ENCODE measurements at regions not wholly inside any gene's neighbourhood (a gene's known extent, or its start where the extent isn't known, plus 50 kb on each side); places are given as distances from the start of the nearest gene placed in this dataset.

- TF ChIP-seq POLR2AphosphoS5 (IDR thresholded peaks at IDR 0.05; ENCODE audit: low read depth, low read length) (no peak), SIN3A (IDR thresholded peaks at IDR 0.05; ENCODE audit: borderline replicate concordance, insufficient read depth, low read length) (peak; percentile 52; the same call in 1 of the 2 replicates), TAF1 (IDR thresholded peaks at IDR 0.05; ENCODE audit: borderline replicate concordance, insufficient read depth, low read length) (no peak)
- TF ChIP-seq, protein P1, sequence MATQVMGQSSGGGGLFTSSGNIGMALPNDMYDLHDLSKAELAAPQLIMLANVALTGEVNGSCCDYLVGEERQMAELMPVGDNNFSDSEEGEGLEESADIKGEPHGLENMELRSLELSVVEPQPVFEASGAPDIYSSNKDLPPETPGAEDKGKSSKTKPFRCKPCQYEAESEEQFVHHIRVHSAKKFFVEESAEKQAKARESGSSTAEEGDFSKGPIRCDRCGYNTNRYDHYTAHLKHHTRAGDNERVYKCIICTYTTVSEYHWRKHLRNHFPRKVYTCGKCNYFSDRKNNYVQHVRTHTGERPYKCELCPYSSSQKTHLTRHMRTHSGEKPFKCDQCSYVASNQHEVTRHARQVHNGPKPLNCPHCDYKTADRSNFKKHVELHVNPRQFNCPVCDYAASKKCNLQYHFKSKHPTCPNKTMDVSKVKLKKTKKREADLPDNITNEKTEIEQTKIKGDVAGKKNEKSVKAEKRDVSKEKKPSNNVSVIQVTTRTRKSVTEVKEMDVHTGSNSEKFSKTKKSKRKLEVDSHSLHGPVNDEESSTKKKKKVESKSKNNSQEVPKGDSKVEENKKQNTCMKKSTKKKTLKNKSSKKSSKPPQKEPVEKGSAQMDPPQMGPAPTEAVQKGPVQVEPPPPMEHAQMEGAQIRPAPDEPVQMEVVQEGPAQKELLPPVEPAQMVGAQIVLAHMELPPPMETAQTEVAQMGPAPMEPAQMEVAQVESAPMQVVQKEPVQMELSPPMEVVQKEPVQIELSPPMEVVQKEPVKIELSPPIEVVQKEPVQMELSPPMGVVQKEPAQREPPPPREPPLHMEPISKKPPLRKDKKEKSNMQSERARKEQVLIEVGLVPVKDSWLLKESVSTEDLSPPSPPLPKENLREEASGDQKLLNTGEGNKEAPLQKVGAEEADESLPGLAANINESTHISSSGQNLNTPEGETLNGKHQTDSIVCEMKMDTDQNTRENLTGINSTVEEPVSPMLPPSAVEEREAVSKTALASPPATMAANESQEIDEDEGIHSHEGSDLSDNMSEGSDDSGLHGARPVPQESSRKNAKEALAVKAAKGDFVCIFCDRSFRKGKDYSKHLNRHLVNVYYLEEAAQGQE (IDR thresholded peaks at IDR 0.05; ENCODE audit: insufficient read depth in 1 of 2, low read depth in 2 of 2, low read length in 2 of 2), result peak in 1 of 2 experiments; percentile 55; a peak in 1 of 4 replicates
These were observed 84.9 kb upstream of the NAA20 start for GRCh38 chr20:19932170-19932667.

DNA sequence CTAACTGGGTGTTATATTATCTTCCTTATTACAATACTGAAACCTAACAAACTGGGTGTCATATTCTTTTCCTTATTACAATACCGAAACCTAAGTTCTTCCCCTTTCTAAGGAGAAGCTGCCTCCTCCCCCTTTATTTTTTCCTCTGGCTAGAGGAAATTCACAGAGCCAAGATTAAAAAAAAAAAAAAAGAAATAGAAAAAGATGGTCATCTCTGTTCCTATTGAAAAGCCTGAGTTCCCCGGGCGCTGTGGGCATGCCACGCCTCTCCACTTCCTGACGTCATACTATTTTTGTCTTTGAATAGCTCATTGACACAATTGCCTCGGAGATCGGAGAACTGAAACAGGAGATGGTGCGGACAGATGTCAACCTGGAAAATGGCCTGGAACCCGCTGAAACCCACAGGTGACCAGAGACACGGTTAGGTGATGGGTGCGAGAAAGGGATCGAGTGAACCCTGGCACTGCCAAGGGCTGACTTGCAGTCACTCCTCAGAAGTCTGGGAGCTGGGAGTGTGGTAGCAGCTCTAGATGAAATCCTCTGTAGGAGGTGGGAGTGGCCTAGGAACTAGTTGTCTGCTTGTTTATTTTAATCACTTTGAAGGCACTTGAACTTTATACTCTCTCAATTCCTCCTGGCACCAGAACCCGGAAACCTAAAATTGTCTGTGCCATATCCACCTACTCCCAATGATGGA lies 82.2 kb upstream of the NAA20 start:
- TF ChIP-seq FOXP2 (optimal IDR thresholded peaks at IDR 0.05; ENCODE audit: borderline replicate concordance, extremely low read depth, extremely low read length, insufficient read depth) (no peak), TAF1 (IDR thresholded peaks at IDR 0.05; ENCODE audit: borderline replicate concordance, insufficient read depth, low read length) (no peak), SIN3A (IDR thresholded peaks at IDR 0.05; ENCODE audit: borderline replicate concordance, insufficient read depth, low read length) (no peak), POLR2AphosphoS5 (IDR thresholded peaks at IDR 0.05; ENCODE audit: low read depth, low read length) (no peak)
- TF ChIP-seq, protein P1 (IDR thresholded peaks at IDR 0.05; ENCODE audit: insufficient read depth in 1 of 2, low read depth in 2 of 2, low read length in 2 of 2), result no peak

GRCh38 chr20:19935842-19936241 lies 81.3 kb upstream of the NAA20 start:
- TF ChIP-seq FOXP2 (optimal IDR thresholded peaks at IDR 0.05; ENCODE audit: borderline replicate concordance, extremely low read depth, extremely low read length, insufficient read depth), result no peak
- TF ChIP-seq, protein P1 (IDR thresholded peaks at IDR 0.05; ENCODE audit: insufficient read depth in 1 of 2, low read depth in 2 of 2, low read length in 2 of 2), result no peak
- TF ChIP-seq TAF1 (IDR thresholded peaks at IDR 0.05; ENCODE audit: borderline replicate concordance, insufficient read depth, low read length), result no peak
- TF ChIP-seq SIN3A (IDR thresholded peaks at IDR 0.05; ENCODE audit: borderline replicate concordance, insufficient read depth, low read length), result no peak
- no peak for TF ChIP-seq POLR2AphosphoS5 (IDR thresholded peaks at IDR 0.05; ENCODE audit: low read depth, low read length)

DNA sequence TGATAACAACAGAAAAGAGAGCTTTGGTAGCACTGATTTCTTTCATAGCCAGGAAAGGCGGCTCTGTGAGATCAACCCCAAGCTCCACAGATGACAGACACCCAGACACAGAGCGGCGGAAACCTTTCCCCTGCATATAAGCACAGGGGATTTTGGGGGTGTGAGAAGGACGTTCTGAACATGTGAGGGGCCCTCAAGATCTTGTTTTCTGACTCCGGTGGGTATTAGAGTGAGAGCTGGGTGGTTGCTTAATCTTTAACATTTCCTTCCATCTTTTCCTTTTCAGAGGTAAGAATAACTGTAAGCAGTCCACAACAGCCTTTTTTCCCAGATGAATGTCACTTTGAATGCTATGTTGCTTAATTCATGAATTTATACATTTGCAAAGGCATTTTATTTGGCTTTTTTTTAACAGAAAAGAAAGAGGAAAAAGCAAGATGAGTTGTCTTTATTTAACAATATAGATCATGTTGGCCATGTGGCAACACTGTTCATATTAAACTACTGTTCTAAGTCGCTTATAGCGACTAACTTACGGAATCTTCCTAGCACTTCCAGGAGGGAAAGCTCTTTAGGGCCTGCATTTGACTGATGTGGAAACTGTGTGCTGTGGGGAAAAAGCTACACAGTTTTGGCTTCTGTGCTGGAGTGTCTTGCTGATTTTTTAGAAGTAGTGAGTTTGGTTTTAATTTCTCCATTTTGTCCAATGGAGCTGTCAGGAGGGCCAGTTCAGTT lies 80.5 kb upstream of the NAA20 start:
- TF ChIP-seq TAF1 (IDR thresholded peaks at IDR 0.05; ENCODE audit: borderline replicate concordance, insufficient read depth, low read length), result no peak
- TF ChIP-seq POLR2AphosphoS5 (IDR thresholded peaks at IDR 0.05; ENCODE audit: low read depth, low read length), result no peak
- no peak for TF ChIP-seq FOXP2 (optimal IDR thresholded peaks at IDR 0.05; ENCODE audit: borderline replicate concordance, extremely low read depth, extremely low read length, insufficient read depth)
- TF ChIP-seq, protein P1 (IDR thresholded peaks at IDR 0.05; ENCODE audit: insufficient read depth in 1 of 2, low read depth in 2 of 2, low read length in 2 of 2), result no peak
- no peak for TF ChIP-seq SIN3A (IDR thresholded peaks at IDR 0.05; ENCODE audit: borderline replicate concordance, insufficient read depth, low read length)

All from PFSK-1 (cell line).